NCI-H146 treated with DMSO at 0.1 percent for 48 hours (cell line): ENCODE measurements at regions not wholly inside any gene's neighbourhood (a gene's known extent, or its start where the extent isn't known, plus 50 kb on each side); places are given as distances from the start of the nearest gene placed in this dataset.

Experiments
- DNase-seq: peaks from one replicate; lab custom pipeline; 2025; ENCODE audit not compliant: unreplicated experiment; lab: John Stamatoyannopoulos, UW

- DNase-seq = no peak
These were observed 94.6 kb upstream of the SLC6A6 start for GRCh38 chr3:14307656-14308302.

- DNase-seq = no peak
These were observed 90.7 kb upstream of the SLC6A6 start for GRCh38 chr3:14311729-14312128.

GRCh38 chr3:14312375-14312774, 90.0 kb upstream of the SLC6A6 start:
- DNase-seq = no peak

DNA sequence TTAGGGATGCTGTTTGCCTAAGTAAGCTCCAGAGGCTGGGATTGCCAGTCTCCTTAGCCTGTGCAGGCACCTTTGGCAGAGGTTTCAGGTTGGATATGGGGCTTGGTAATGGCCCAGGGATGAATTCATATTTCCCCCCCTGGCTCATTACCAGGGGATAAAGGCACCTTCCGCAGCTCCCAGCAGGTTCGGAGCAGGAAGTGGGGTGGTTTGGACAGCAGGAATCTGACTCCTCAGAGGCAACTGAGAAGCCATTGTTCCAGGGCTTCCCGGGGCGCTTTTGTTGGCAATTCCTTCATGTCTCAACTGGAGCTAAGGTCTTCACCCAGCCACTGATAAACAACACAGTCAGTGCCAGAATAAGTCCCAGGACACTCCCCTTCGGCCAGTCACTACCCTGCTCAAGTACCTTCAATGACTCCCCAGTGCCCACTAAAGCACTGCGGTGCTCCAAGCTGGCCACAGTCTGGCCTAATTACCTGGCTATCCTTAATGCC, 85.3 kb upstream of the SLC6A6 start:
- peak; percentile 28 for DNase-seq

DNA sequence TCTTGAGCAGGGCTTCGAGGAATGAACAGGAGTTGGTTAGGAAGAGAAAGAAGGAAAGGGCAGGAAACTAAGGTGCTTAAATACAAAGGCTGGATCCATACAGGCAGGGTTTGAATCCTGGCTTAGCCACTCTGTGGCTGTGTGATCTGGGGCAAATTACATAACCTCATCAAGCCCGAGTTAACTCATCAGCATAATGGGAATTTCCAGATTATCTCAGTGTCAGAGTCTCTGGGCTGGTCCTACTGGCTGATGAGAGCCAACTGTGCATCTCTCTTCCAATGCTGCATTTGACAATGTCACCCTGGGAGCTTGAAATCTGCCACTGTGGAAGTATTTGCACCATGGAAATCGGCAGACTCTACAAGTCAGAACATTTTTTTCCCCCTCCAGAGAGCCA, 83.8 kb upstream of the SLC6A6 start:
- DNase-seq = no peak

- no peak for DNase-seq
These were observed 82.7 kb upstream of the SLC6A6 start for GRCh38 chr3:14319654-14320182.

DNA sequence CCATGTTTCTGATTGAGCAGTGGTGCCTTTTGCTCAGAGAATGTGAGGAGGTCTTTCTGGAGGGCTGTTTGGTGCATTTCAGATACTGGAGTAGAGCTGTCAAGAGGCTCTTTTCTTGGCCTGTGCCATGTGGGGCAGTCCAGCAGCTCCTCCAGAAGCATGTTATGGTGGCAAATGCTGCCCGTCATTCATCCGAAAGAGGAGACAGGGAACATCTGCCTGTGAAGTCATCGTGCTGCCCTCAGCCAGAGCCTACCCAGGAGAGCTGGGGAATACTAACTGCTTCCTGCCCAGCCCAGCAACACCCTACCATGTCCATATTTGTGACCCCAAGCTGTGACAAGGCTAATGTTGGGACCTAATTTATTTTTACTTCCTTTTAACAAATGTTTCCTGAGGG, 82.2 kb upstream of the SLC6A6 start:
- DNase-seq = no peak

GRCh38 chr3:14322001-14322400, 80.4 kb upstream of the SLC6A6 start:
- DNase-seq = no peak

- DNase-seq = no peak
These were observed 79.6 kb upstream of the SLC6A6 start for GRCh38 chr3:14322667-14323295.

DNA sequence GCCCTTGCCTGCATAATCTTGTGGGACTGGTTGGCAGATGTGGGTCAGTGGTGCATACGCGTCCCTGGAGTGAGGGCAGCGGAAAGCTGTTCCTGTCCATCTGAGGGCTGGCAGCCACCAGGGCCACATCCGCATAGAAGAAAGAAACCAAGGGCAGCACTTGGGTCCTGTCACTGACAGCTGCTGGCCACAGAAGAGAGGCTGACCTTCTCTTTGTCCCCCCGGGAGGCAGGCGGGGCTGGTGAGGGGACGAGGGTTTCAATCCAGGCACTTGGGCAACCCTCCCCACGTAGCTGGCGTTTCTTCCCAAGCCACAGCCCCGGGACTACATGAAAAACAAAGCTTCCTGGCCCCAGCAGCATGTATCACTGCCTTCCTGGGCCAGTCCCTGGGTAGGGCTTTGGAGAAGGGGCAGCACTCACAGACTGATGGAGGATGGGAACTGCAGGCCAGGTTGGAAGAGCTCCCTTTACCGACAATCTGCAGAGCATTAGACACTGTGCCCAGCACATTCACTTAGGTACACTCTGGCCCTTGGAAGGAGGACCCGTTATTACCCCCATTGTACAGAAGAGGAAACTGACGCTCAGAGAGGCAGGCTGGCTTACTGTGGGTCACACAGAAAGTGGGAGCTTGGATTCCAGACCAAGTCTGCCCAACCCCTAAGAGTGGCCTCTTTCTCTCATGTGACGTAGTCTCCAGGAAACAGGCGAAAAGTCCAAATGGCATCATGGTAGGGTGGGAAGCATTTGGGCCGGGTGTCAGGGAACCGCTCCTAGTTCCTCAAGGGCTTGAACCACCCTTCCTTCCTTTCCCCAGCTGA, 78.8 kb upstream of the SLC6A6 start:
- DNase-seq = no peak

GRCh38 chr3:14324224-14324944, 78.0 kb upstream of the SLC6A6 start:
- DNase-seq = no peak

GRCh38 chr3:14328422-14328821, 74.0 kb upstream of the SLC6A6 start:
- no peak for DNase-seq

DNA sequence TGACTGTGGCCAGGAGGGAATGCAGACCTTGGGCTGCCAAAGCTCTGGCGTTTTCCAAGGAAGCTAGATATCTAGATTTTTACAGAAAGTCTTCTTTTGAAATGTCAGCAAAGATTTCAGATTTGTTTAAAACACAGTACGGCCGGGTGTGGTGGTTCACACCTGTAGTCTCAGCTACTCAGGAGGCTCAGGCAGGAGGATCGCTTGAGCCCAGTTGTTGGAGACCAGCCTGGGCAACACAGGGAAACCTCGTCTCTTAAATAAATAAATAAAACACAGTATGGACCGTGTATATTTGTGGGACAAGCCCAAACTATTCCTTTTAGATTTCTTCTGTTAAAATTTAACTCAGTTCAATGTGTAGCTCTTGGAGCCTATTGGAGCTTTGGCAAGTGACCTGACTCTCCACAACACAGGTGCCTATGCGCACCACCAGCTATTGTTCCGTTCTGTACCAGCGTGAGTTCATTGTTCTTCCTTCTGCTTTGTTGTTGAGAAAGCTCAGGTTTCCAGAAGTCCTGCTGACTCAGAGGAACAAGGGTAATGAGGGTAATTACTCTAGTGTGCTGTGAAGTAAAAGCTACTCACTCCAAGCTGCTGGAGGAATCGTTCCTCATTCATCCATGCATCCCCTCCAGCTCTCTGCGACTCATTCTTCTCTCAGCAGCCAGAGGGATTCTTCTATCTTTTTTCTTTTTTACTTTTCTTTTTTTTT, 73.1 kb upstream of the SLC6A6 start:
- DNase-seq = peak; percentile 96

DNA sequence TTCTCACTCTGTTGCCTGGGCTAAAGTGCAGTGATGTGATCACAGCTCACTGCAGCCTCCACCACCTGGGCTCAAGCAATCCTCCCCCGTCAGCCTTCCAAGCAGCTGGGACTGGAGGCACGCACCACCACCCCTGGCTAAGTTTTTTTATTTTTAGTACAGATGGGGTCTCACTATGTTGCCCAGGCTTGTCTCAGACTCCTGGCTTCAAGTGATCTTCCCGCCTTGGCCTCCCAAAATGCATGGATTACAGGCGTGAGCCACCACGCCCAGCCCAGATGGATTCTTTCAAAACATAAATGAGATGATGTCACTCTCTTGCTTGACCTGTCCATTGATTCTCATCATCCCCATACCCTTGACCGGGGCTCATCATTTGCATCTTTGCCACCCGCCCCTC, 72.6 kb upstream of the SLC6A6 start:
- DNase-seq = no peak

GRCh38 chr3:14330508-14330907, 71.9 kb upstream of the SLC6A6 start:
- no peak for DNase-seq

GRCh38 chr3:14331251-14331650, 71.2 kb upstream of the SLC6A6 start:
- no peak for DNase-seq

DNA sequence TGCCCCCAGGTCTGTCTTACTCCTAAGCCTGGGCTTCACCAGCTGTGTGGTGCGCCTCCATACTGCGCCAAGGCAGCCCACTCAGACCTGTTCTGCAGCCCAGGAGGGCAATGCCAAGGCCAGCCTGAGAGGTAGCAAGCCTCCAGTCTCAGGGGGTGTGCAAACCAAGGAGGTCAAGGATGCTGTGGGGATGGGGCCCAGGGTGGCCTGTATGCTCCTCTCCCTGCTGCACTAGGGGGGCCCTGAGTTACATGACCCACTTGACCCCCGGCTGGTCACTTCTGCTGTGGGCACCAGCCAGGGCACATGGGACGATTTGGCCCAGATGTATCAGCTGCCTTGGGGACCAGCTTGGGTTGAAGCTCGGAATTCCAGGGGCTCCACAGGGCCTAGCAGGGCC, 70.0 kb upstream of the SLC6A6 start:
- DNase-seq = no peak

- DNase-seq = no peak
These were observed 69.2 kb upstream of the SLC6A6 start for GRCh38 chr3:14333215-14333614.

DNA sequence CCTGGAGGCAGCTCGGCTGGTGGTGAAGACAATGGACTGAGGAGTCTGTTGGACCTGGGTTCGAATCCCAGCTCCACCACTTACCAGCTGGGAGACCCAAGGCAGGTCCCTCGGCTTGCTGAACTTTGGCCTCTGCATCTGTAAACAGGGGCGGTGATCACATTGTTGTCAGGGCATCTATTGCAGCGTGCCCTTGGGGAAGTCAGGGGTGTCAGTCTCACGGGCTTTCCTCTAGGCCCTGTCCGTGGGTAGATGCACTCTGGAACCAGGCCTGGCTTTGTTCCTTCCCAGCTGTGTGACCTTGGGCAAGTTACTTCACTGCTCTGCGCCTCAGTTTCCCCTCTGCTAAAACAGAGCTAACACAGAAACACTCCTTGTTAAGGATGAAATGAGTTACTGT, 68.8 kb upstream of the SLC6A6 start:
- no peak for DNase-seq

GRCh38 chr3:14334136-14334535, 68.3 kb upstream of the SLC6A6 start:
- no peak for DNase-seq

- DNase-seq = no peak
These were observed 67.5 kb upstream of the SLC6A6 start for GRCh38 chr3:14334936-14335335.
